DND-41 (cell line): ENCODE measurements at regions not wholly inside any gene's neighbourhood (a gene's known extent, or its start where the extent isn't known, plus 50 kb on each side); places are given as distances from the start of the nearest gene placed in this dataset.

Experiments used
- ATAC-seq: fragments of 200-7000 bp; cut with Tn5 transposase; 3 replicates; pipeline ENCODE4 v1.9.1; 2021; ENCODE audit warnings: low read depth; ENCODE audit not compliant: insufficient read depth
- DNase-seq: peaks from one replicate; pipeline ENCODE4 v3.0.0-alpha.2; 2020
- H2AFZ ChIP-seq: 2 replicates; pipeline ENCODE4 v1.6.0; 2012; ENCODE audit warnings: low read depth, low read length
- H3K27ac ChIP-seq: 2 replicates; pipeline ENCODE4 v1.5.1; 2012; ENCODE audit warnings: low read length, inconsistent platforms
- H3K27me3 ChIP-seq: fragments of 200-600 bp; sonication (generic); 2 replicates; pipeline ENCODE4 v1.6.0; 2012; ENCODE audit warnings: low read length, mild to moderate bottlenecking, inconsistent platforms; ENCODE audit not compliant: insufficient read depth, poor library complexity
- H3K36me3 ChIP-seq: 2 replicates; pipeline ENCODE4 v1.5.1; 2012; ENCODE audit warnings: low read length, inconsistent platforms; ENCODE audit not compliant: insufficient read depth
- H3K4me1 ChIP-seq: 2 replicates; pipeline ENCODE4 v1.5.1; 2012; ENCODE audit warnings: mild to moderate bottlenecking, low read length; ENCODE audit not compliant: insufficient read depth
- H3K4me2 ChIP-seq: 2 replicates; pipeline ENCODE4 v1.6.0; 2012; ENCODE audit warnings: mild to moderate bottlenecking, moderate library complexity, low read length, inconsistent platforms; ENCODE audit not compliant: insufficient read depth
- H3K4me3 ChIP-seq, 2 experiments: fragments of 200-600 bp in 1 of 2; shearing (Covaris generic) in 1 of 2; 2 replicates each; pipeline ENCODE4 v1.5.1; 2012 to 2016; ENCODE audit warnings: inconsistent platforms in 2 of 2, low read length in 2 of 2, mild to moderate bottlenecking in 2 of 2, low read depth in 1 of 2, moderate library complexity in 1 of 2
- H3K79me2 ChIP-seq: 2 replicates; pipeline ENCODE4 v1.6.0; 2012; ENCODE audit warnings: low read length, inconsistent platforms; ENCODE audit not compliant: insufficient read depth
- H3K9ac ChIP-seq: 2 replicates; pipeline ENCODE4 v1.6.0; 2012; ENCODE audit warnings: low read depth, mild to moderate bottlenecking, inconsistent platforms, low read length, moderate library complexity
- H3K9me3 ChIP-seq: 2 replicates; pipeline ENCODE4 v1.5.1; 2012; ENCODE audit warnings: low read length, moderate library complexity, mild to moderate bottlenecking, inconsistent platforms; ENCODE audit not compliant: insufficient read depth, severe bottlenecking
- H4K20me1 ChIP-seq: 2 replicates; pipeline ENCODE4 v1.6.0; 2012; ENCODE audit warnings: low read length; ENCODE audit not compliant: insufficient read depth
- EZH2 ChIP-seq: IDR thresholded peaks from 3 replicates; pipeline ENCODE4 v1.6.1; 2012; ENCODE audit warnings: borderline replicate concordance, low read depth, mild to moderate bottlenecking, moderate library complexity, low read length, inconsistent platforms; ENCODE audit not compliant: severe bottlenecking
- TF ChIP-seq, protein P1 (sequence below): IDR thresholded peaks from 2 replicates; pipeline ENCODE4 v1.5.1; 2012; ENCODE audit warnings: borderline replicate concordance, low read length, moderate library complexity, mild to moderate bottlenecking; ENCODE audit not compliant: poor library complexity, severe bottlenecking; ENCODE audit errors: extremely low read depth

- TF ChIP-seq, protein P1, sequence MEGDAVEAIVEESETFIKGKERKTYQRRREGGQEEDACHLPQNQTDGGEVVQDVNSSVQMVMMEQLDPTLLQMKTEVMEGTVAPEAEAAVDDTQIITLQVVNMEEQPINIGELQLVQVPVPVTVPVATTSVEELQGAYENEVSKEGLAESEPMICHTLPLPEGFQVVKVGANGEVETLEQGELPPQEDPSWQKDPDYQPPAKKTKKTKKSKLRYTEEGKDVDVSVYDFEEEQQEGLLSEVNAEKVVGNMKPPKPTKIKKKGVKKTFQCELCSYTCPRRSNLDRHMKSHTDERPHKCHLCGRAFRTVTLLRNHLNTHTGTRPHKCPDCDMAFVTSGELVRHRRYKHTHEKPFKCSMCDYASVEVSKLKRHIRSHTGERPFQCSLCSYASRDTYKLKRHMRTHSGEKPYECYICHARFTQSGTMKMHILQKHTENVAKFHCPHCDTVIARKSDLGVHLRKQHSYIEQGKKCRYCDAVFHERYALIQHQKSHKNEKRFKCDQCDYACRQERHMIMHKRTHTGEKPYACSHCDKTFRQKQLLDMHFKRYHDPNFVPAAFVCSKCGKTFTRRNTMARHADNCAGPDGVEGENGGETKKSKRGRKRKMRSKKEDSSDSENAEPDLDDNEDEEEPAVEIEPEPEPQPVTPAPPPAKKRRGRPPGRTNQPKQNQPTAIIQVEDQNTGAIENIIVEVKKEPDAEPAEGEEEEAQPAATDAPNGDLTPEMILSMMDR, result no peak
- TF ChIP-seq EZH2, result no peak
These were observed 242.9 kb upstream of the RBFOX1 start for GRCh38 chr16:7089751-7090150.

DNA sequence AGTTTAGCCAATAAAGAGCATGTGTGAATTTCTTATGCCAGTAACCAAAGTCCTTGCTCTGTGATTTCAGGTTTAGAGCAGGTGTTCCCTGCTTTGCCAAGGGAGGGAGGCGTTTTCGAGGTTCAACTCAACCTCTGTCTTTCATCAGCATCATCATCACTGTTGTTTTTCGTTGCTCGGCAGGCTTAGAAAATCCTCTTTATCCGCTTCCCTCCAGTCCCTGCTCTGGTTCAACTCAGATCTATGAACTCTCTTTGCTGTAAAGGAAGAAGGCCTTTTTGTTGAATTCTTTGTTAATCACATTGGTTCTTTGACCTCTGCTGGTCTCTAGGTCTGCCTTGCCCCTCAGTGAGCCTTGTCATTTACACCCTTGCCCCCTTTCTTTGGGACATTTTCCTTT, 243.9 kb upstream of the RBFOX1 start:
- H3K4me1 ChIP-seq, result no peaks in the 10 kb centered on the region
- no peaks in the 10 kb centered on the region for H3K9me3 ChIP-seq
- H3K4me3 ChIP-seq, result no peak overlapping the region
- H3K79me2 ChIP-seq, result no peaks in the 10 kb centered on the region
- no peak overlapping the region for H2AFZ ChIP-seq
- no peak for ATAC-seq
- no peak overlapping the region for H3K27ac ChIP-seq
- TF ChIP-seq, protein P1, result no peak
- TF ChIP-seq EZH2, result no peak
- no peak overlapping the region for H3K9ac ChIP-seq
- H3K27me3 ChIP-seq, result no peaks in the 10 kb centered on the region
- no peaks in the 10 kb centered on the region for H3K36me3 ChIP-seq
- no peak overlapping the region for H3K4me2 ChIP-seq
- DNase-seq, result no peak
- H4K20me1 ChIP-seq, result no peaks in the 10 kb centered on the region

More at GRCh38 chr16:7089751-7090150, 242.9 kb upstream of the RBFOX1 start:
- H3K4me2 ChIP-seq, result no peak overlapping the region
- ATAC-seq (no peak), DNase-seq (no peak)
- H3K27ac ChIP-seq, result no peak overlapping the region
- no peaks in the 10 kb centered on the region for H3K36me3 ChIP-seq
- H3K9me3 ChIP-seq, result no peaks in the 10 kb centered on the region
- H2AFZ ChIP-seq, result no peak overlapping the region
- no peaks in the 10 kb centered on the region for H3K27me3 ChIP-seq
- H3K79me2 ChIP-seq, result no peaks in the 10 kb centered on the region
- no peaks in the 10 kb centered on the region for H4K20me1 ChIP-seq
- no peaks in the 10 kb centered on the region for H3K4me1 ChIP-seq
- H3K4me3 ChIP-seq, result no peak overlapping the region
- no peak overlapping the region for H3K9ac ChIP-seq

DNA sequence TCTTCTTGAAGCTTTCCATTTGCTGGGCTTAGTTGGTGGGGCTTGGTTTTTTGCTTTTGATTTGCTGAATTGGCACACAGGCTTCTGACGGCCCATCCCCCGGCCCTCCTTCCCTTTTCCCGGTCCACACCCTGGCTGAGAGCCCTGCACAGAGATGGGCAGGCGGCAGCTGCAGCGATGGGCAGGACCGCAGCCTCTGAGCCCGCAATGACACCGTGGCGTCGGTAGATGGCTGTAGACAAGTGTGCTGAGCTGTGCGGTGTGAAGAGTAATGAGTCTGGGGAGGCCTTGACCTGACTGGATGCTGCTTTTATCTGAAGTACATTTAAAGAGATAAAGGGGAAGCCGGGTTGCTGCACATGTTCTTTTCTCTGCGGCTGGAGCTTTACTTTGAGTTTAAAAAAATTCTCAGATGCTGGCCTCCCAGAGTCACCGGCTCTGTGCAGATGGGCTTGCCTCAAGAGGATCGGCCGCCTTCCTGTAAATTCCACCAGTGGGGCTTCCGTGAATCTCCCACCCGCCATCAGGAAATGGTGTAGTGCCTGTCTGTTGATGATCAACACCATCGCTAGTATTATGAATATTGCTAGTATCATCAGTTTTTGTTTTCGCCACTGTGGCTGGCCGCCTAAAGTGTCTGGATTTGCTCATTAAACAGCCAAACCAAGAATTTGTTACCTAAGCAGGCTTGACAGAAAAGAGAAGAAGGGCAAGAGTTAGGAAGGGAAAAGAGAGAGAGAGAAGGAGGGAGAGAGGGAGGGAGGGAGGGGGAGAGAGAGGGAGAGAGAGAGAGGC, 245.6 kb upstream of the RBFOX1 start:
- Histone ChIP-seq H3K4me1 (no peaks in the 10 kb centered on the region), H3K4me2 (no peak overlapping the region), H3K36me3 (no peaks in the 10 kb centered on the region), H3K9me3 (no peaks in the 10 kb centered on the region), H3K27me3 (no peaks in the 10 kb centered on the region), H3K9ac (no peak overlapping the region), H3K27ac (no peak overlapping the region), H3K4me3 (no peak overlapping the region), H4K20me1 (no peaks in the 10 kb centered on the region), H3K79me2 (no peaks in the 10 kb centered on the region), H2AFZ (no peak overlapping the region)
- TF ChIP-seq EZH2, result no peak
- TF ChIP-seq, protein P1, result no peak
- DNase-seq (no peak), ATAC-seq (no peak)
